ENCODE measurements at regions not wholly inside any gene's neighbourhood (a gene's known extent, or its start where the extent isn't known, plus 50 kb on each side); places are given as distances from the start of the nearest gene placed in this dataset.

DNA sequence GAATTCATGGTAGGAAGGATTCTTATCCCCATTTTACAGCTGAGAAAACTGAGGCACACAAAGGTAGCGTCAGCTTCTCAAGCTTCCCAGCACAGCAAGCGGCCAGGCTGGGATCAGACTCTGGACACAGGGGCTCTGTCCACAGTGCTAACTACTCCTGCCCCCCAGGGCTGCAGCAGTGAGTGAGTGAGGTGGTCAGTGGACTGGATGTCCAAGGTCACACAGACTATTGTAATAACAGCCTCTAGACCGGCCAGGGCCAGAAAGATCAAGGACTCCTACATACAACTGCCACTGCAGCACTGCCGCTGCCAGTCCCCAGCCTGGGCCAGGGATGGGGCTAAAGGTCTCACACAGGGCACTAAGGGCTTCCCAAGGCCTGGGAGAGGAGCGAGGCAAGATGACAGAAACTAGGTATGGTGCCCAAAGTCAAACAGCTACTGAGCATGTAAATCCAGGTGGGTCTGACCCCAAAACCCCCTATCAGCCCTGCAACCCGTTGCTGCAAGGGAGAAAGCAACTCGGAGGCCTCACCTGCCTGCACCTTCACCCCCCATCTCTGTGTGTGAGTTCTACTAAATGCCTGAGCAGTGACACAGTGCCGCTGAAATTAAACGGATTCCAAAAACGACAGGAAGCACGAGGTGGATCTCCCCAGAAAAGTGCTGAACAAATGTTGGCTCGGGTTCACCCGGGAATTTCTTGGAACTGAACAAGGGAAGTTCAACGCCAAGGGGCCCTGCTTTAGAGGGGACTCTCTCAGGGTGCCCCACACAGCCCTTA, 161.8 kb upstream of the GRK3 start (continued):
- no peak for TF ChIP-seq TCF12 (IDR thresholded peaks at IDR 0.05)
- no peak; the same call in 1 of the 2 replicates for TF ChIP-seq TCF12 (CRISPR knock-in tag; IDR thresholded peaks at IDR 0.05)
- TF ChIP-seq ZFP36L2 (CRISPR knock-in tag; IDR thresholded peaks at IDR 0.05), result no peak
- TF ChIP-seq ZNF775 (CRISPR knock-in tag; IDR thresholded peaks at IDR 0.05; ENCODE audit: borderline replicate concordance), result peak; percentile 87; the same call in 1 of the 2 replicates
- TF ChIP-seq, protein P1, sequence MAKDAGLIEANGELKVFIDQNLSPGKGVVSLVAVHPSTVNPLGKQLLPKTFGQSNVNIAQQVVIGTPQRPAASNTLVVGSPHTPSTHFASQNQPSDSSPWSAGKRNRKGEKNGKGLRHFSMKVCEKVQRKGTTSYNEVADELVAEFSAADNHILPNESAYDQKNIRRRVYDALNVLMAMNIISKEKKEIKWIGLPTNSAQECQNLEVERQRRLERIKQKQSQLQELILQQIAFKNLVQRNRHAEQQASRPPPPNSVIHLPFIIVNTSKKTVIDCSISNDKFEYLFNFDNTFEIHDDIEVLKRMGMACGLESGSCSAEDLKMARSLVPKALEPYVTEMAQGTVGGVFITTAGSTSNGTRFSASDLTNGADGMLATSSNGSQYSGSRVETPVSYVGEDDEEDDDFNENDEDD (CRISPR knock-in tag; IDR thresholded peaks at IDR 0.05; ENCODE audit: borderline replicate concordance), result no peak
- TF ChIP-seq, protein P2, sequence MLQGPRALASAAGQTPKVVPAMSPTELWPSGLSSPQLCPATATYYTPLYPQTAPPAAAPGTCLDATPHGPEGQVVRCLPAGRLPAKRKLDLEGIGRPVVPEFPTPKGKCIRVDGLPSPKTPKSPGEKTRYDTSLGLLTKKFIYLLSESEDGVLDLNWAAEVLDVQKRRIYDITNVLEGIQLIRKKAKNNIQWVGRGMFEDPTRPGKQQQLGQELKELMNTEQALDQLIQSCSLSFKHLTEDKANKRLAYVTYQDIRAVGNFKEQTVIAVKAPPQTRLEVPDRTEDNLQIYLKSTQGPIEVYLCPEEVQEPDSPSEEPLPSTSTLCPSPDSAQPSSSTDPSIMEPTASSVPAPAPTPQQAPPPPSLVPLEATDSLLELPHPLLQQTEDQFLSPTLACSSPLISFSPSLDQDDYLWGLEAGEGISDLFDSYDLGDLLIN (CRISPR knock-in tag; IDR thresholded peaks at IDR 0.05; ENCODE audit: borderline replicate concordance), result no peak
- no peak for TF ChIP-seq ZNF660 (CRISPR knock-in tag; IDR thresholded peaks at IDR 0.05; ENCODE audit: borderline replicate concordance, low read depth)
- TF ChIP-seq, protein P3, sequence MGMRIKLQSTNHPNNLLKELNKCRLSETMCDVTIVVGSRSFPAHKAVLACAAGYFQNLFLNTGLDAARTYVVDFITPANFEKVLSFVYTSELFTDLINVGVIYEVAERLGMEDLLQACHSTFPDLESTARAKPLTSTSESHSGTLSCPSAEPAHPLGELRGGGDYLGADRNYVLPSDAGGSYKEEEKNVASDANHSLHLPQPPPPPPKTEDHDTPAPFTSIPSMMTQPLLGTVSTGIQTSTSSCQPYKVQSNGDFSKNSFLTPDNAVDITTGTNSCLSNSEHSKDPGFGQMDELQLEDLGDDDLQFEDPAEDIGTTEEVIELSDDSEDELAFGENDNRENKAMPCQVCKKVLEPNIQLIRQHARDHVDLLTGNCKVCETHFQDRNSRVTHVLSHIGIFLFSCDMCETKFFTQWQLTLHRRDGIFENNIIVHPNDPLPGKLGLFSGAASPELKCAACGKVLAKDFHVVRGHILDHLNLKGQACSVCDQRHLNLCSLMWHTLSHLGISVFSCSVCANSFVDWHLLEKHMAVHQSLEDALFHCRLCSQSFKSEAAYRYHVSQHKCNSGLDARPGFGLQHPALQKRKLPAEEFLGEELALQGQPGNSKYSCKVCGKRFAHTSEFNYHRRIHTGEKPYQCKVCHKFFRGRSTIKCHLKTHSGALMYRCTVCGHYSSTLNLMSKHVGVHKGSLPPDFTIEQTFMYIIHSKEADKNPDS (CRISPR knock-in tag; IDR thresholded peaks at IDR 0.05), result no peak
- peak; percentile 40; the same call in 1 of the 2 replicates for TF ChIP-seq NFKBIZ (CRISPR knock-in tag; IDR thresholded peaks at IDR 0.05)
- peak; percentile 100 for TF ChIP-seq ZMYM2 (CRISPR knock-in tag; IDR thresholded peaks at IDR 0.05)
- no peak for TF ChIP-seq CAMTA2 (CRISPR knock-in tag; IDR thresholded peaks at IDR 0.05; ENCODE audit: borderline replicate concordance)
- TF ChIP-seq NR3C1 (CRISPR knock-in tag; IDR thresholded peaks at IDR 0.05), result no peak
- TF ChIP-seq RAD51 (IDR thresholded peaks at IDR 0.05; ENCODE audit: borderline replicate concordance), result no peak
- TF ChIP-seq, protein P4, sequence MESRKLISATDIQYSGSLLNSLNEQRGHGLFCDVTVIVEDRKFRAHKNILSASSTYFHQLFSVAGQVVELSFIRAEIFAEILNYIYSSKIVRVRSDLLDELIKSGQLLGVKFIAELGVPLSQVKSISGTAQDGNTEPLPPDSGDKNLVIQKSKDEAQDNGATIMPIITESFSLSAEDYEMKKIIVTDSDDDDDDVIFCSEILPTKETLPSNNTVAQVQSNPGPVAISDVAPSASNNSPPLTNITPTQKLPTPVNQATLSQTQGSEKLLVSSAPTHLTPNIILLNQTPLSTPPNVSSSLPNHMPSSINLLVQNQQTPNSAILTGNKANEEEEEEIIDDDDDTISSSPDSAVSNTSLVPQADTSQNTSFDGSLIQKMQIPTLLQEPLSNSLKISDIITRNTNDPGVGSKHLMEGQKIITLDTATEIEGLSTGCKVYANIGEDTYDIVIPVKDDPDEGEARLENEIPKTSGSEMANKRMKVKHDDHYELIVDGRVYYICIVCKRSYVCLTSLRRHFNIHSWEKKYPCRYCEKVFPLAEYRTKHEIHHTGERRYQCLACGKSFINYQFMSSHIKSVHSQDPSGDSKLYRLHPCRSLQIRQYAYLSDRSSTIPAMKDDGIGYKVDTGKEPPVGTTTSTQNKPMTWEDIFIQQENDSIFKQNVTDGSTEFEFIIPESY (CRISPR knock-in tag; IDR thresholded peaks at IDR 0.05), result peak; percentile 50
- TF ChIP-seq AKAP8 (CRISPR knock-in tag; IDR thresholded peaks at IDR 0.05), result peak; percentile 95
- no peak for TF ChIP-seq ZNF446 (CRISPR knock-in tag; IDR thresholded peaks at IDR 0.05)
- TF ChIP-seq, protein P5, sequence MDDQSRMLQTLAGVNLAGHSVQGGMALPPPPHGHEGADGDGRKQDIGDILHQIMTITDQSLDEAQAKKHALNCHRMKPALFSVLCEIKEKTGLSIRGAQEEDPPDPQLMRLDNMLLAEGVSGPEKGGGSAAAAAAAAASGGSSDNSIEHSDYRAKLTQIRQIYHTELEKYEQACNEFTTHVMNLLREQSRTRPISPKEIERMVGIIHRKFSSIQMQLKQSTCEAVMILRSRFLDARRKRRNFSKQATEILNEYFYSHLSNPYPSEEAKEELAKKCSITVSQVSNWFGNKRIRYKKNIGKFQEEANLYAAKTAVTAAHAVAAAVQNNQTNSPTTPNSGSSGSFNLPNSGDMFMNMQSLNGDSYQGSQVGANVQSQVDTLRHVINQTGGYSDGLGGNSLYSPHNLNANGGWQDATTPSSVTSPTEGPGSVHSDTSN (CRISPR knock-in tag; IDR thresholded peaks at IDR 0.05; ENCODE audit: borderline replicate concordance), result no peak
- TF ChIP-seq MEF2D (CRISPR knock-in tag; IDR thresholded peaks at IDR 0.05), result peak; percentile 85
- TF ChIP-seq, protein P6, sequence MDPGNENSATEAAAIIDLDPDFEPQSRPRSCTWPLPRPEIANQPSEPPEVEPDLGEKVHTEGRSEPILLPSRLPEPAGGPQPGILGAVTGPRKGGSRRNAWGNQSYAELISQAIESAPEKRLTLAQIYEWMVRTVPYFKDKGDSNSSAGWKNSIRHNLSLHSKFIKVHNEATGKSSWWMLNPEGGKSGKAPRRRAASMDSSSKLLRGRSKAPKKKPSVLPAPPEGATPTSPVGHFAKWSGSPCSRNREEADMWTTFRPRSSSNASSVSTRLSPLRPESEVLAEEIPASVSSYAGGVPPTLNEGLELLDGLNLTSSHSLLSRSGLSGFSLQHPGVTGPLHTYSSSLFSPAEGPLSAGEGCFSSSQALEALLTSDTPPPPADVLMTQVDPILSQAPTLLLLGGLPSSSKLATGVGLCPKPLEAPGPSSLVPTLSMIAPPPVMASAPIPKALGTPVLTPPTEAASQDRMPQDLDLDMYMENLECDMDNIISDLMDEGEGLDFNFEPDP (CRISPR knock-in tag; conservative IDR thresholded peaks at IDR 0.05), result no peak

All from HepG2 (cell line).